HepG2 (cell line): ENCODE measurements at regions not wholly inside any gene's neighbourhood (a gene's known extent, or its start where the extent isn't known, plus 50 kb on each side); places are given as distances from the start of the nearest gene placed in this dataset.

Source experiments
- ARNT2 ChIP-seq: sonication (generic); formaldehyde crosslinking; IDR thresholded peaks from 2 replicates; pipeline ENCODE4 v1.8.0; 2022; ENCODE audit warnings: mild to moderate bottlenecking, low read depth, missing genetic modification reagents, moderate library complexity
- CENPX ChIP-seq: sonication (generic); formaldehyde crosslinking; IDR thresholded peaks from 2 replicates; pipeline ENCODE4 v1.9.0; 2021; ENCODE audit warnings: mild to moderate bottlenecking, missing genetic modification reagents, moderate library complexity
- ERF ChIP-seq: IDR thresholded peaks from 2 replicates; pipeline ENCODE4 v1.6.1; 2018; ENCODE audit warnings: missing biosample characterization, missing genetic modification reagents
- GPN1 ChIP-seq: sonication (generic); formaldehyde crosslinking; IDR thresholded peaks from 2 replicates; pipeline ENCODE4 v1.5.1; 2020; ENCODE audit warnings: missing genetic modification reagents, borderline replicate concordance
- KAT2B ChIP-seq: fragments of 150-350 bp; IDR thresholded peaks from 2 replicates; pipeline ENCODE4 v1.6.1; 2014; ENCODE audit warnings: low read depth, low read length, borderline replicate concordance
- KAT8 ChIP-seq: IDR thresholded peaks from 2 replicates; pipeline ENCODE4 v1.6.1; 2016; ENCODE audit warnings: missing genetic modification reagents, missing compliant biosample characterization
- MED8 ChIP-seq: sonication (generic); formaldehyde crosslinking; IDR thresholded peaks from 2 replicates; pipeline ENCODE4 v1.8.1; 2023; ENCODE audit warnings: mild to moderate bottlenecking, missing genetic modification reagents; ENCODE audit not compliant: insufficient replicate concordance
- MIER3 ChIP-seq: IDR thresholded peaks from 2 replicates; pipeline ENCODE4 v1.6.1; 2016; ENCODE audit warnings: missing compliant biosample characterization, borderline replicate concordance
- MYPOP ChIP-seq: sonication (generic); formaldehyde crosslinking; IDR thresholded peaks from 2 replicates; pipeline ENCODE4 v1.8.1; 2023; ENCODE audit warnings: mild to moderate bottlenecking, moderate library complexity, missing genetic modification reagents
- NR2F2 ChIP-seq: IDR thresholded peaks from 2 replicates; pipeline ENCODE4 v1.6.1; 2012; ENCODE audit warnings: low read depth, inconsistent platforms, borderline replicate concordance
- SYNCRIP ChIP-seq: fragments of 200-400 bp; formaldehyde crosslinking; IDR thresholded peaks from 2 replicates; pipeline ENCODE4 v1.6.1; 2018; ENCODE audit warnings: mild to moderate bottlenecking, low read depth, low read length; ENCODE audit not compliant: insufficient read depth
- TOE1 ChIP-seq: sonication (generic); formaldehyde crosslinking; IDR thresholded peaks from 2 replicates; pipeline ENCODE4 v1.4.0; 2020; ENCODE audit warnings: mild to moderate bottlenecking, missing genetic modification reagents
- ZFP36L2 ChIP-seq: sonication (generic); formaldehyde crosslinking; IDR thresholded peaks from 2 replicates; pipeline ENCODE4 v1.4.0; 2020; ENCODE audit warnings: missing genetic modification reagents
- ZKSCAN8 ChIP-seq: IDR thresholded peaks from 2 replicates; pipeline ENCODE4 v1.6.1; 2016; ENCODE audit warnings: borderline replicate concordance, missing genetic modification reagents, missing compliant biosample characterization
- ZNF33B ChIP-seq: sonication (generic); formaldehyde crosslinking; IDR thresholded peaks from 2 replicates; pipeline ENCODE4 v1.5.1; 2020; ENCODE audit warnings: mild to moderate bottlenecking, missing genetic modification reagents
- ZNF343 ChIP-seq: sonication (generic); formaldehyde crosslinking; IDR thresholded peaks from 2 replicates; pipeline ENCODE4 v1.4.0; 2020; ENCODE audit warnings: mild to moderate bottlenecking, missing genetic modification reagents
- ZNF362 ChIP-seq: sonication (generic); formaldehyde crosslinking; IDR thresholded peaks from 2 replicates; pipeline ENCODE4 v1.4.0; 2020; ENCODE audit warnings: missing genetic modification reagents, mild to moderate bottlenecking, borderline replicate concordance
- ZNF503 ChIP-seq: sonication (generic); formaldehyde crosslinking; IDR thresholded peaks from 2 replicates; pipeline ENCODE4 v1.4.0; 2020; ENCODE audit warnings: missing genetic modification reagents
- ZNF574 ChIP-seq: sonication (generic); formaldehyde crosslinking; IDR thresholded peaks from 2 replicates; pipeline ENCODE4 v1.4.0; 2020; ENCODE audit warnings: missing genetic modification reagents
- ZNF589 ChIP-seq: sonication (generic); formaldehyde crosslinking; conservative IDR thresholded peaks from 2 replicates; pipeline ENCODE4 v1.8.0; 2022; ENCODE audit warnings: mild to moderate bottlenecking, moderate library complexity, missing genetic modification reagents
- ZNF709 ChIP-seq: sonication (generic); formaldehyde crosslinking; IDR thresholded peaks from 2 replicates; pipeline ENCODE4 v1.5.0; 2020; ENCODE audit warnings: mild to moderate bottlenecking, missing genetic modification reagents
- ZNF782 ChIP-seq: sonication (generic); formaldehyde crosslinking; IDR thresholded peaks from 2 replicates; pipeline ENCODE4 v1.4.0; 2020; ENCODE audit warnings: missing genetic modification reagents, mild to moderate bottlenecking, borderline replicate concordance
- ZSCAN22 ChIP-seq: sonication (generic); formaldehyde crosslinking; IDR thresholded peaks from 2 replicates; pipeline ENCODE4 v1.4.0; 2020; ENCODE audit warnings: mild to moderate bottlenecking, missing genetic modification reagents

GRCh38 chr6:28673787-28674671 lies 148.3 kb downstream of the GPX5 start (continued):
- TF ChIP-seq ZNF503 (CRISPR knock-in tag) (no peak), ZNF782 (CRISPR knock-in tag) (no peak), ZNF343 (CRISPR knock-in tag) (no peak), TOE1 (CRISPR knock-in tag) (no peak), NR2F2 (0 out of 2 replicates have a peak, but pooled peaks have one; percentile 14), ZNF589 (CRISPR knock-in tag) (no peak; the same call in 1 of the 2 replicates), KAT8 (CRISPR knock-in tag) (peak; percentile 44), MIER3 (CRISPR knock-in tag) (no peak), ZNF574 (CRISPR knock-in tag) (peak; percentile 67), SYNCRIP (no peak), CENPX (CRISPR knock-in tag) (no peak), ARNT2 (CRISPR knock-in tag) (peak; percentile 22; the same call in 1 of the 2 replicates), ERF (CRISPR knock-in tag) (0 out of 2 replicates have a peak, but pooled peaks have one; percentile 43), MYPOP (peak; percentile 65; the same call in 1 of the 2 replicates), ZKSCAN8 (CRISPR knock-in tag) (peak; percentile 76; the same call in 1 of the 2 replicates), GPN1 (CRISPR knock-in tag) (no peak), ZFP36L2 (CRISPR knock-in tag) (no peak), ZNF33B (CRISPR knock-in tag) (no peak), ZNF709 (CRISPR knock-in tag) (no peak), KAT2B (no peak), ZNF362 (CRISPR knock-in tag) (no peak), ZSCAN22 (no peak), MED8 (CRISPR knock-in tag) (no peak)
